ENCODE measurements at regions not wholly inside any gene's neighbourhood (a gene's known extent, or its start where the extent isn't known, plus 50 kb on each side); places are given as distances from the start of the nearest gene placed in this dataset.

DNA sequence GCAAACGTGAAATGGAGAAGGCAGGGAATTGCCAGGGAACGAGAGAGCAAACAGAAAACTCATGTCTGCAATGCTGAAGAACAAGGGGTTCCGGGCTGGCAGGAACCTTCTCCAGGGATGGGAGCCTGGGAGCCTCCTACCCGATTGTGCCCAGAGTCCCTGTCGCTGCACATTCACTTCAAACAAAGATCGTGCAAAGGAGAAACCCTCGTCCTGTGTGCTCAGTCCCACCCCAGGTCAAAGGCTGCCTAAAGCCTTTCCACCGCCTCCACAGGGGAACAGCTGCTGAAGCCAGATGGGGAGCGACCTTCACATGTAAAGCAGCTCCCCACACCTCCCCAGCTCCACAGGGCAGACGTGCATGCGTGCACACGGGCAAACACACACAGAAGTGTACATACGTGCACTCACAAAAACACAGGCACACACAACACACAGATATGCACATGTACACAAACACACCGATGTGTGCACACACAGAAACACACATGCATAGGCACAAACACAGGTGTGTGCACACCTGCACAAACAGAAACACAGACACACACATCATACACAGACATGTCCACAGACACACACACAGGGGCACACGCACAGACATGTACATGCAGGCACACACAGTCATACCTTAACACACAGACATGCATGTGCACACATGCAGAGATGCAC lies 460.1 kb upstream of the SALL3 start:
- DNase-seq = no peak

DNA sequence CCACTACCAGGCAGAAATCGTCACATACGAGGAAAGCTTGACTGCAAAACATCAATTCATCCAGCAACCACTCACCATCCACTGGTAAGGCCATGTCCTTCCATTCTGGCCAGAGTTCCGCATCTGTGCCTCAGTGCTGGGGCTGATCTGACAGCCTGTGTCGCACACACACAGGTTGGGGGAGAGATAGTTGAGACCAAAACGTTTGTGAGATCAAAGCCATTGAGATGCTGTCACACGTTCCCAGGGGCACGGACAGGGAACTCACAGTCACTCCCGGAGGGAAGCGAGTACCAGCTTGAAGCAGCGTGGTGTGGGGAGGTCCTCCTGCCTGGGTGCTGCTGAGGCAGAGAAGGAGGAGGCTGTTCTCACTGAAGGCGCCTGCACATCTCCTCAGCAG lies 458.5 kb upstream of the SALL3 start:
- no peak for DNase-seq

DNA sequence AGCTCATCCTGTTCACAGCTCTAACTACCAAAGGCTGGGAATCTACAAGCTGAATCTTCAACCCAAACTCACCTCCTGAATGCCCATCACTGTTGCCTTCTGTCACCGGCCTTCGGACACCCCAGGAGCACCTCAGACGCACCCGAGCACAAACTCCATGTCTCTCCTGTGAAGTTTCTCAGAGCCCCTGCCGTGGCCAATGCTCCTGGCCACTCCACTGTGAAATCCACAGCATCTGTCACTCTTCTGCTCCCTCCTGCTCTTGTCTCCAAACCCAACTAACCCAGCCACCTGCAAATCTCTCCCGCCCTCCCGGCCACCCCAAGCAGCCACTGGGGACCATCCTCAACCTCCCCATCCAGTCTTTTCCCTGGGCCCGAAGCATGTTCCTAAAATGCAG lies 457.9 kb upstream of the SALL3 start:
- DNase-seq = no peak

- no peak for DNase-seq
Measured at GRCh38 chr18:78522507-78522906, 457.1 kb upstream of the SALL3 start.

DNA sequence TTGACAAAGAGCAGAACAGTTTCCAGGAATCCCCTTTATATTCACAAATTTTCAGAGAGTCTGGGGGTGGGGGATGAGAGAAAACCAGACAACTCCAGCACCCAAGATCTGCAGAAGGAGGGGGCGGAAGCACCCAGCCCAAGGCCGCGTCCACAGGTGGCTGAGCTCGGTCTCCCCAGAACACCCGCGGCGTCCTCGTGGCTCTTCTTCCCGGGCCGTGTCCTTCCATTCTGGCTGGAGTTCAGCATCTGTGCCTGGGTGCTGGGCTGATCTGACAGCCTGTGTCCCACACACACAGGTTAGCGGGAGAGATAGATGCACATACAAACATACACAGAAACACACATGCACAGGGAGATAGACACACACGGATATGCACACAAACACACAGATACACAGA lies 455.8 kb upstream of the SALL3 start:
- no peak for DNase-seq

- no peak for DNase-seq
Measured at GRCh38 chr18:78525366-78526111, 454.1 kb upstream of the SALL3 start.

GRCh38 chr18:78526275-78526674 lies 453.3 kb upstream of the SALL3 start:
- DNase-seq = no peak

DNA sequence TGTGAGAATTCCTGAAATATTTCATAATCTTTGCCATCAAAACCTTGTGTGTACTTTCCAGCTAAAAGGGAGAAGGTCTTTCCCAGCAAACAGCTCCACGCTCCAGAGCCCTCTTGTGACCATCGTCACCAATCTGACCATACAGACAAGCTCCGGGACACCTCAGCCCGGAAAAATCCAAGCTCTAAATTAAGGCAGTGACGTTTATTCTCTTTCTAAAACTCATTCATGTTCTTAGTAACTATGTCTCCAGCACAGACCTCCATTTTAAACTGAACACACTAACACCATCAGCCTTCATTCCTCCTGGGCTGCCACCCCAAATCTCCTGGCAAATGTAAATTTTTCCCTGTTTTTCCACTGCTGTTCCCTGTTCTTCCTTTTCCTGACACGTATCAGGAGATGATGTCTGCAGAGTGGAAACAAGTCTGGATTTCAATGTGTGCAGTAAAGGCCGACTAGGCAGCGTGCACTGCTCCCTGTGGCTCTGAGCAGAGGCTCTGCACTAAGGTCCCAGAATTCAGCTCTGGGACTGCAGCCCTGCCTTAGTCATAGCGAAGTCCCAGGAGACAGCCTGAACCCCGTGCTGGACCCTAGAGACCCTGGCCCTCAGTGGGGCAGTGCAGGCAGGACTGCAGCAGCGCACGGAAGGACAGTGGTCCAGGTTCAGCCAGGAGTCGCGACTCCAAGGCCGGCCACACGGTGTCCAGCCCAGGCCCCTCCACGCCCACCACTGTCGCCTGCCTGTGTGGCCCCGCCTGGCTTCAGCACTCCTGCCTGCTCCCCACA lies 452.5 kb upstream of the SALL3 start:
- no peak for DNase-seq

DNA sequence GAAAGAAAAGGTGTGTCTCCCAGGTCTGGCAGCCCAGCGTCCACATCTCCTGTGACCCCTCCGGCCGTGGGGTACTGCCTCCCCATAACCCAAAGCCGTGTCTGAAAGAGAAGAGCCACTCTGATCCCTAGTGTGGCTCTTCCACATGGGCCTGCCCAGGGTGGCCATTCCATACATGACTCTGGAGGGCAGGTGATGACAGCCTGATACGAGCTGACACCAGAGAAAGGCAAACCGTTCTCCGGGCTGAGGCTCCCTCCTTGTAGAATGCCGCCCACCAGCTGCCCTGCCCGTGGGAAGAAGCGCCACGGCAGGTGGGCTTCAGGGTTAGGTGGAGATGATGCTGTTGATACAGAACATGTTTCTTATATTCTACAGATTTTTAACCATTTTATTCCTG lies 451.6 kb upstream of the SALL3 start:
- DNase-seq = no peak

DNA sequence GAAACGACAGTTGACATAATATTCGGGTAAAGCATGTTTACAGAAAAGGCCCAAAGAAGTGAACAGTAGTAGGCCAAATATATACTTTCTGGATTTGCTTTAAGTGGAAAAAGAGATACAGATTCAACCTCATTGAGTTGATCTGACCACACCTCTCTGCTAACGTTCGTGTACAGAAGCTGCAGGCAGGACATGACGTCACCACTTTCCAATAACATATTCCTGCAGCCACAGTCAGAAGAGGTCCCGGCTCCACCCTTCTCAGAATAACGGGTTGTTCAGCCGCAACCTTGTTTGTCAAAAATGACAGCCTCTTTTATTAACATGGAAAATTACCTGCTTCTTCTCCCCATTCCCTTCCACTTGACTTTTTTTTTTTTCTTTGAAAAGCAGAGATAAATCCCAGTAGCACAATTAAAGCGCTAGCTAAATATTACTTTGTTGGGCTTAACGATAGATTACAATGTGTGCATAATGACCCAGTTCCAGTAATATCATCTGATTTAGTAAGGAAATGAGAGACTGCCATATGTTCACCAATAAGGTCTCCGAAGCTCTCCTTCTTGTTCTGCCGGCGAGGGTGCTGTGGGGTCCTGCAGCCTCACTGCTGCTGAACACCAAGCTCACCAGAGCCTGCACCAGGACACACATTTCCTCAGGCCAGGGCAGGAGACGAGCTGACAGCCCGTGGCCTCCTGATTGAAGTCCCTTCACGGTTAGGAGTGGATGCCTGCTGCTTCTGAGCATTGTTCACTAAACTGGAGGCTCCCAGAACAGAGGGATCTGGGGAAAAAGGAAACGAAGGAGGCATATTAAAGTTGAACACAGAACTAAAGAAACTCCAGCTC lies 451.0 kb upstream of the SALL3 start:
- DNase-seq = no peak

DNA sequence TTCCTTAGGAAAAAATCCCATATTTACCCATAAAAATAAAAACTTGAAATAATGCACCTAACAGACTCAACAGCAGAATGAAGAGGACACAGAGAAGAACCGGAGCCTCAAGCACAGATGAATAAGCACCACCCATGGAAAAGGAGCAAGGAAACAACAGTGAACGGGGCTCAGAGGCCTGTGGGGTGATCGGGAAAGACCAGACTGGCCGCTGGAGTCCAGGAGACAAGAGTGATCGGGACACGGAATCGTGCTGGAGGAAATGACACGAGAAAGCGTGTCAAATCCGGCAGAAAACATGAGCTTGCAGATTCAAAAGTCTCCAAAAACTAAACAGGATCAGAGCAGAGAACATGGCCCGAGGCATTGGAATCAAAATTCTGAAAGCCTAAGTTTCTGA lies 448.0 kb upstream of the SALL3 start:
- no peak for DNase-seq

DNA sequence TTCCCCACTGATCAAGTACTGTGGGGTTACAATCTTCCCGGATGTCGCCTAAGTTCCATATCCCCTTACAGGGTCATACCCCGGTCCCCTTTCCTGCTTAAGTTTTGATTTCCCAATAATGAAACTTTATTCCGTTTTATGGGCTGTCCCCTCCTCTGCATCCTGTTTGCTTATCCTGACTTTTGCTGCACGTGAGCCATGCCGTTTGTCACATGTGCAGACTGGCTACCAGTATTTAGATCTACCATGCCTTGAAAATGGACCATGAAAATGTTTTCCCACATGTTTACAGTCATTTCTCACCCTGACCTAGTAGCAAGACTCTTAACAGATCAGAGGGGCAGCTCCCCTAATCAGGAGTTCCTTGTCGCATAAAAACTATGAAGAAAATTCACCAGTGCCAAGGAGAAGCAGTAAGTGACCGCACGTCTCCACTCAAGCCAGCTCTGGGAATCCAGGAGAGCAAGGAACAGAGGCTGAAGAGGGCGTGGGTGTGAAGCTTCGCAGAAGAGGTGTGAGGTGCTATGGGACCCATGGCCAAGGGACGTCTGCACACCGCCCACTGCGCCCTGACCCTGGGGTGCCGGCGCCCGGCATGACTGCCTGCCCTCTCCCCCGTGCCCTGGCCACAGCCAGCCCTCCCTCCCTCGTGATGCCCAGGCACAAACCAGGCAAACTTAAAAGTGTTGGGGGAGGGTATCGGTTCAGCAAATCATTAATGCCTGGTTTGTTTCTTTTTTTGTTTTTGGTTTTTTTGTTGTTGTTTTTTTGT lies 440.8 kb upstream of the SALL3 start:
- no peak for DNase-seq

DNA sequence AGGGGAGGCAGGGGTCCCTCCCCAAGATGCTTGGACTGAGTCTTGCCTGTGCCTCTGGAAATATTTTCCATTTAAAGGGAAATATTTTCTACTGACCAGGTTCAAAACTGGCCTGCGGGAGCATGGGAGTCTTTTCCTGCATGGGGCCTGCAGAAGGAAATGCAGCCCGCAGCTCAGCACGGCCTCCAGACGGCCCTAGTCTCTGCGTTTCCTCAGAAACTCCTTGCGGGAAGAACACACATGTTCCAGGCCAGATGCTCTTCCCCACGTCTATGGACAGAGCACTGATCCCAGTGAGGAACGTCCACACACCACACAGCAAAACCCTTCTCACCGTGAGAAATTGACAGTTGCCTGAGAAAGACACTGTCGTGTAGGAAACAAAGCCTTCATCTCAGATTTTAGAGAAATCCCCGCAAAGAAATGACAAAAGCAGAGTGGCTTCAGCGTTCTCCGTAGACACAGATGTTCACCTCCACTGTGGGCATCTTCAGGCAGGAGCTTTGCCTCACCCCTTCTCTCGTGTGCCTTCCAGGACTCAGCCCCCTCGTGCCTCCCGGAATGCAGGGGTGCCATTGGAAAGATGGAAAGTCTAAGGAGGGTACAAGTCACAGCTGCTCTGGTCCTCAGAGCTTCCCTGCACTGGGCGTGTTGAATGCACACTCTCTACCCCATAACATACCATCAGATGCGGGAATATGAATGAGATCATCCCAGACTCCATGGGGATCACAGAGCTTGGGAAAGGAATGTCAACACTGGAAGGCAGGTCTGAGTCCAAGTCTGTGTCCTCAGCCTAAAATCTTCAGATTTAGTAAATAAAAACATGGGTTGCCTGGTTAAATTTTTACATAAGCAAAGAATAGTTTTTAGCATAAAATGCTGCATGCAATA lies 438.7 kb upstream of the SALL3 start:
- no peak for DNase-seq

- no peak for DNase-seq
Measured at GRCh38 chr18:78542204-78542603, 437.4 kb upstream of the SALL3 start.

DNA sequence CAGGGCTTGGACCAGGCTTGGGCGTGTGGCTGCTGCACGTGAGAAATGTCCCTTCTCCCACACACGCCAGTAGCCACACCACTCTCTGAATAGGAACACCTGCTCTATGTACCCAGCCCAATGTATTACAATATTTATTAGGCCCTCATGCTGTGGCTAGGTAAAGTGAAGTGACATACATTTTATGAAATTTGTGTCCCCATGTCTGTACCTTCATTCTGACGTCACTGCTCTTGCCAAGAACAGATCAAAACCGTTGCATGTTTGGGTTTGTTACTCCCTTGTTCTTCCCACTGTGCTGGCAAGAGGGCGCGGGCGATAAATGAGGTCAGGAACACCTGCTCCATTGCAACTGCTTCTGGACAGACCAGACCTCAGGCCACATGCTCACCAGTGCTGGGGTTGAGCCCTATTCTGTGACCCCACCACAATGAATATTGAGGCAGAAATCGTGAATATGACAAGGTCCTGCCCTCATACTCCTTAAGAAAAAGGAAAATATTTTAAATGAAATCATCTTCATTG lies 436.4 kb upstream of the SALL3 start:
- DNase-seq = no peak

DNA sequence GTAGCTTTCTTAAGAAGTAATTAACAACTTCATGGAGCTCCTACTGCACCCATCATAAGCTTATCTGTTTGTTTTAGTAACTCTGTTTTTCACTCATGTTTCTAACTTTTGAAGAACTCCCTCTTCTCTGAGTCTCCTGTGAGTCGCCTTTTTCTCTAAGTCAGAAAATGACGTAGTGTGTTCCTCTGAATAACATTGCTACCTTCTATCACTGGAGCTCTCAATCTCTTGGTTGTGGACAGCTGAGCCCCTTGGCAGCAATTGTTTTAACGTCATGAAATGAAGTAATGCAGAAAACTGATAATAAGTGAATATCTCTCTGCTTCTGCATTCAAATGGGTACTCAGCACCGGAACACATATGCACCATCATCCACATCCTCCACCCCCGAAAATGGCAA lies 433.3 kb upstream of the SALL3 start:
- DNase-seq = no peak

DNA sequence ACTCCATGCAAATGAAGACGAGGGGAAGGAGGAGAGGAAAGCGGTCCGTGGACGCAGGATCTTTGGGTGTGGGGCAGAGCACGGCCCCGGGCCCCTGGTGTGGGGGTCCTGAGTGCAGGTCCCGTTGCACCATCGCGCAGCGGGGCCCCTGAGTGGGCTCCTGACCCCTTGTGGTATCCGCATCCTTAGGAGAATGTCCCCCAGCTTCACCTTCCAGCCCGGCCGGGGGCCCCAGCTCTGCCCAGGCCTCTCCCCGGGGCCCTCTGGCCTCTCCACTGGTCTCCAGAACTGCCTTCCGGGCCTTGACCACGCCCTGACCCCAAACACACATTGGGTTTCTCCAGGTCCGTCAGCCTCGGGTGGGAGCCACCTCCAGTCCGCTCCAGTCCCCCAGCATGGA lies 431.8 kb upstream of the SALL3 start:
- DNase-seq = no peak

GRCh38 chr18:78548261-78549058 lies 431.2 kb upstream of the SALL3 start:
- no peak for DNase-seq

GRCh38 chr18:78549971-78550370 lies 429.6 kb upstream of the SALL3 start:
- DNase-seq = no peak
